Glutamatergic neuron (in vitro differentiated cells): ENCODE measurements at regions not wholly inside any gene's neighbourhood (a gene's known extent, or its start where the extent isn't known, plus 50 kb on each side); places are given as distances from the start of the nearest gene placed in this dataset.
"Not testable (repeated sequence)": the region's sequence is repeated elsewhere in the genome, so short reads cannot be mapped to it uniquely, and the experiment has no call there.

Source experiments
- DNase-seq: peaks from one replicate; pipeline ENCODE4 v3.0.0; 2022
- H3K27ac Mint-ChIP-seq: one replicate; pipeline ENCODE4 v1.8.0; 2020; ENCODE audit warnings: mild to moderate bottlenecking, mixed read lengths, inconsistent platforms; ENCODE audit not compliant: unreplicated experiment
- H3K27me3 Mint-ChIP-seq: one replicate; pipeline ENCODE4 v1.8.0; 2020; ENCODE audit warnings: mild to moderate bottlenecking, moderate library complexity, mixed read lengths, inconsistent platforms; ENCODE audit not compliant: unreplicated experiment
- H3K36me3 Mint-ChIP-seq: one replicate; pipeline ENCODE4 v1.8.0; 2020; ENCODE audit warnings: mild to moderate bottlenecking, mixed read lengths, inconsistent platforms; ENCODE audit not compliant: unreplicated experiment
- H3K4me1 Mint-ChIP-seq: one replicate; pipeline ENCODE4 v1.8.0; 2020; ENCODE audit warnings: mild to moderate bottlenecking, low read depth, mixed read lengths, inconsistent platforms; ENCODE audit not compliant: unreplicated experiment
- H3K4me3 Mint-ChIP-seq: one replicate; pipeline ENCODE4 v1.8.0; 2020; ENCODE audit warnings: mild to moderate bottlenecking, mixed read lengths, inconsistent platforms; ENCODE audit not compliant: unreplicated experiment
- H3K9me3 Mint-ChIP-seq: one replicate; pipeline ENCODE4 v1.8.0; 2020; ENCODE audit warnings: mild to moderate bottlenecking, moderate library complexity, mixed read lengths, inconsistent platforms; ENCODE audit not compliant: unreplicated experiment
- TF ChIP-seq, protein P1 (sequence below): fragments of 200-600 bp; sonication (generic); IDR thresholded peaks from one replicate; pipeline ENCODE4 v1.5.0; 2021; ENCODE audit not compliant: partially characterized antibody, unreplicated experiment

DNA sequence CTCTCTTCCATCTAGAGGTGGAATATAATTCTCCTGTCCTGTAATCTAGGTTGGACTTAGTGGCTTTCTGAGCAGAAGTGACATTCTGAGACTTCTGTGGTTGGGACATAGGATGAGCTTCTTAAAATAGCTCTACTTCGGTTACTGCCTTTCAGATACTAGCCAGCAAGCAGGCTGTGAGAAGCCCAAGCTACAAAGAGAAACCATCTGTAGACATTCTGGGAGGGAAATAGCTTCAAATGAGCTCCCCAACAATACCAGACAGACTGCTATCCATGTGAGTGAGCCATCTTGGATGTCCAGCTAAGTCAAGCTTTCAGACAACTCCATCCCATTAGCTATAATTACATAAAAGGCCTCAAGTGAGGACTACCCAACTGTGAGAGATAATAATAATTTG lies 568.9 kb downstream of the DMRTA1 start:
- Mint-ChIP-seq H3K4me1 (no peaks in the 10 kb centered on the region), H3K27me3 (no peaks in the 10 kb centered on the region), H3K27ac (no peak overlapping the region), H3K36me3 (no peaks in the 10 kb centered on the region), H3K9me3 (no peaks in the 10 kb centered on the region), H3K4me3 (no peak overlapping the region)
- DNase-seq = no peak
- TF ChIP-seq, protein P1, sequence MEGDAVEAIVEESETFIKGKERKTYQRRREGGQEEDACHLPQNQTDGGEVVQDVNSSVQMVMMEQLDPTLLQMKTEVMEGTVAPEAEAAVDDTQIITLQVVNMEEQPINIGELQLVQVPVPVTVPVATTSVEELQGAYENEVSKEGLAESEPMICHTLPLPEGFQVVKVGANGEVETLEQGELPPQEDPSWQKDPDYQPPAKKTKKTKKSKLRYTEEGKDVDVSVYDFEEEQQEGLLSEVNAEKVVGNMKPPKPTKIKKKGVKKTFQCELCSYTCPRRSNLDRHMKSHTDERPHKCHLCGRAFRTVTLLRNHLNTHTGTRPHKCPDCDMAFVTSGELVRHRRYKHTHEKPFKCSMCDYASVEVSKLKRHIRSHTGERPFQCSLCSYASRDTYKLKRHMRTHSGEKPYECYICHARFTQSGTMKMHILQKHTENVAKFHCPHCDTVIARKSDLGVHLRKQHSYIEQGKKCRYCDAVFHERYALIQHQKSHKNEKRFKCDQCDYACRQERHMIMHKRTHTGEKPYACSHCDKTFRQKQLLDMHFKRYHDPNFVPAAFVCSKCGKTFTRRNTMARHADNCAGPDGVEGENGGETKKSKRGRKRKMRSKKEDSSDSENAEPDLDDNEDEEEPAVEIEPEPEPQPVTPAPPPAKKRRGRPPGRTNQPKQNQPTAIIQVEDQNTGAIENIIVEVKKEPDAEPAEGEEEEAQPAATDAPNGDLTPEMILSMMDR = no peak

DNA sequence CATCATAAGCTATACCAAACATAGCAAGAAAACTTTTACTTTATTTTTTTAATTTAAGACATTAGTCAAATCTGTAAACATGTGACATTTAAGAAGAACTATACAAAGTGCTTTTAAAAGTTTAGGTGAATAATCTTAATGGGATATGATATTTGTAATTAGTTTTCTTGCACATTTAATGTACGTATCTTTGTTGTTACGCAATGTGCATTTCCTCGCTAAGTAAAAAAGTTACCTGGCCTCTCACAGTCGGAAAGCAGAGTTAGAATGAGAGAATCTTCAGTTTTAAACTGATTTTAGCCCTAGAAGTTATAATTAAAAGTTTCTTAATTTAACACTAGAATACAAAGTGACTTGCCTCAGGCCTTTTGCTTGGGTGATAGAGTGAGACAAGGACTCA lies 589.8 kb downstream of the DMRTA1 start:
- no peaks in the 10 kb centered on the region for H3K27me3 Mint-ChIP-seq

DNA sequence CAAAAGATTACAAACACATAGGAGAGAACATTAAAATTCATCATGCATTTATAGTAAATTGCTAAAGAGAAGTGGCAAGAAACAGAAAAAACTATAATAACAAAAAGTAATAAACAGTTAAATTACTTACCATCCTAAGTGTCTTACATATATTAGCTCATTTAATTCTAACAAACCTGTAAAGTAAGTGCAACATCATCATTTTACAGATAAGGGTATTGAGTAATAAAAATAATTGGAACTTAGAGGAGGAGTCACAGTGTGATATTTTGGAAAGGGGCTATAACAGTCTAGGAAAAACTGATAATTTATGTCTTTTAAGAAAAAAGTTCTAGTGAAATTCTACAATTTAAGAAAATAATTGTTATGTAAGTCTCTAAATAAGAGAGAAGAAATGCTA lies 592.8 kb downstream of the DMRTA1 start:
- no peaks in the 10 kb centered on the region for H3K9me3 Mint-ChIP-seq
- no peak for DNase-seq
- no peak overlapping the region for H3K4me3 Mint-ChIP-seq
- no peaks in the 10 kb centered on the region for H3K27me3 Mint-ChIP-seq
- H3K4me1 Mint-ChIP-seq = no peaks in the 10 kb centered on the region
- no peaks in the 10 kb centered on the region for H3K36me3 Mint-ChIP-seq
- no peak overlapping the region for H3K27ac Mint-ChIP-seq
- TF ChIP-seq, protein P1 = no peak

More for the DNA sequence above, 589.8 kb downstream of the DMRTA1 start:
- peaks cover 4% of the 10 kb centered on the region for H3K36me3 Mint-ChIP-seq
- H3K27ac Mint-ChIP-seq = no peak overlapping the region
- H3K9me3 Mint-ChIP-seq = peaks cover 2% of the 10 kb centered on the region
- H3K4me3 Mint-ChIP-seq = no peak overlapping the region
- no peak for DNase-seq
- no peaks in the 10 kb centered on the region for H3K4me1 Mint-ChIP-seq
- TF ChIP-seq, protein P1 = no peak

DNA sequence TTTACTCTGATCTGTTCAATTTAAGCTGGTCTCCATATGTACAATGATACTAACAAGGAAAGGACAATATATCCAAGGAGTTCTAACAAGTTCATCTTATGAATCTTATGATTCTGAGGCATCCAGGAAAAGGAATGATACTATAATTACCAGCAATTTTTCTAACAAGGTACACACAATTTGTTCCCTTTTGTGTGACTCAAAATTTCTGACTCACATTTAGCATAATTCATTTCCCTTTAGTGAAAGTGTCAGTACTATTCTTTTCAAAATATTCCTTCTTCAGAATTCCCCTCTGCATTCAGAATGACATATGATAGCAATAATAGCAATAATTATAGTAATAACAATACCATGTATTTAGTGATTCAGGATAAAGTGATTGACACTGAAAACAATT lies 594.8 kb downstream of the DMRTA1 start:
- peaks cover 3% of the 10 kb centered on the region for H3K9me3 Mint-ChIP-seq
- H3K4me3 Mint-ChIP-seq = no peak overlapping the region
- H3K4me1 Mint-ChIP-seq = no peaks in the 10 kb centered on the region
- H3K27ac Mint-ChIP-seq = no peak overlapping the region
- DNase-seq = no peak
- no peaks in the 10 kb centered on the region for H3K27me3 Mint-ChIP-seq
- H3K36me3 Mint-ChIP-seq = no peaks in the 10 kb centered on the region
- TF ChIP-seq, protein P1 = no peak

DNA sequence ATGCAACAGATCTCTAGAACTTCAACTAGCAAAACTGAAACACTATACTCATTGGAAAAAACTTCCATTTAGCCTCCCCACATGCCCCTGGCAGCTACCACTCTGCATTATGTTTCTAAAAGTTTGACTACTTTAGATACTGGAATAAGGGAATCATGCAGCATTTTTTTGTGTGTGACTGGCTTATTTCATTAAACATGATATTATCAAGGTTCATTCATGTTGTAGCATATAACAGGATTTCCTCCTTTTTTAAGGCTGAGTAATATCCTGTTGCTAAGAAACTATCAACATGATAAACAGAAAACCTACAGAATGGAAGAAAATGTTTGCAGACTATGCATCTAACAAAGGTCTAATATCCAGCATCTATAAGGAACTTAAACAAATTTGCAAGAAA lies 597.9 kb downstream of the DMRTA1 start:
- Mint-ChIP-seq H3K4me1 (no peaks in the 10 kb centered on the region), H3K27ac (no peak overlapping the region), H3K36me3 (no peaks in the 10 kb centered on the region), H3K27me3 (no peaks in the 10 kb centered on the region), H3K9me3 (peaks cover 3% of the 10 kb centered on the region), H3K4me3 (no peak overlapping the region)
- DNase-seq = no peak
- TF ChIP-seq, protein P1 = no peak

DNA sequence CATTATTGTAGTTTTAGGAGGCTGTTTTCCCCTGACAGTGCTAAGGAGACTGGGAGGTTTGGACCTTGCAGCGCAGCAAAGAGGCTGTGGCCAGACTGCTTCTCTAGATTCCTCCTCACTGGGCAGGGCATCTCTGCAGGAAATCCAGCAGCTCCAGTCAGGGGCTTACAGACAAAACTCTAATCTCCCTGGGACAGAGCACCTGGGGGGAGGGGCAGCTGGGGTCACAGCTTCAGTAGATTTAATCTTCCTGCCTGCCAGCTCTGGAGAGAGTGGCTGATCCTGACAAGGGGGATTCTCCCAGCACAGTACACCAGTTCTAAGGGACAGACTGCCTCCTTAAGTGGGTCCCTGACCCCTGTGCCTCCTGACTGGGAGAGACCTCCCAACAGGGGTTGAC lies 599.4 kb downstream of the DMRTA1 start:
- not testable (repeated sequence) for H3K4me3 Mint-ChIP-seq, H3K27me3 Mint-ChIP-seq, H3K36me3 Mint-ChIP-seq, H3K4me1 Mint-ChIP-seq, H3K9me3 Mint-ChIP-seq, DNase-seq, H3K27ac Mint-ChIP-seq
